GM18907 (cell line): ENCODE measurements at regions not wholly inside any gene's neighbourhood (a gene's known extent, or its start where the extent isn't known, plus 50 kb on each side); places are given as distances from the start of the nearest gene placed in this dataset.
"Not testable (repeated sequence)": the region's sequence is repeated elsewhere in the genome, so short reads cannot be mapped to it uniquely, and the experiment has no call there.

Source experiments
- ATAC-seq: cut with Tn5 transposase; IDR thresholded peaks from one replicate; pipeline ENCODE4 v1.9.1; 2021; ENCODE audit warnings: mild to moderate bottlenecking, moderate library complexity; ENCODE audit not compliant: unreplicated experiment

DNA sequence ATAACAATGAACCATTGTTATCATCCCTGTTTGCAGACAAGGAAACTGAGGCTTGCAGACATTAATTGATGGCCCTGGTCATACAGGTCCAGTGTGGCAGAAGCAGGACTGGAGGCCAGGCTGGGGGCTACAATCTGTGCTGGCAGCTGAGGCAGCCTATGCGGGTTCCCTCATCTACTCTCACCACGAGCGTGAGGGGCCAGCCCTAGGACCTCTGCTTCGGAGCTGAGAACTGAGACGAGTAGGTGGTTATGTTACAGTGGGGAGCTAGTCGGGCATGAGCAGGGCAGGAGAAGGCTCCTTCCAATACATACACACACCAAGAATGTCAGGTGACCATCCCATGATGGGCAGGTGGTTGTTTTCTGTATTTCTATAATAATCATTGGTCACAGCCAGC, 82.2 kb upstream of the ASB18 start:
- no peak for ATAC-seq

GRCh38 chr2:236348279-236348678, 84.1 kb upstream of the ASB18 start:
- ATAC-seq = no peak

GRCh38 chr2:236348976-236349375, 84.8 kb upstream of the ASB18 start:
- no peak for ATAC-seq

DNA sequence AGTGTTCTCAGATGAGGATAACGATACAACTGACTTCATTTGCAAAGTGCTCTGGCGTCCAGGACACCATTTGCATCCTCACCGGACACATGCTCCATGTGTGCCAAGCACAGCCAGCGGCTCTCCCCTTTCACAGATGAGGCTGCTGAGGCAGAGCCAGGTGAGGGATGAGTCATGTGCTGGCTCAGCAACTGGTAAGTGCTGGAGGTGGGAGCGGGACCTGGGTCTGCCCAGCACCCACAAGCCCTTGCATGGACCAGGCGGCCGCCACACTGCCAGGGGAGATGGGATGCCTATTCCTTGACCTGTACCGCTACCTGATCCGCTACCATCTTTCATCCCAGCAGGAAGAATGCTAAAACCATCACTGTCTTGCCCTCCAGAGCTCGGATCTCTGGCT, 86.2 kb upstream of the ASB18 start:
- no peak for ATAC-seq

GRCh38 chr2:236351966-236352525, 87.8 kb upstream of the ASB18 start:
- ATAC-seq = no peak

GRCh38 chr2:236352761-236353593, 88.8 kb upstream of the ASB18 start:
- no peak for ATAC-seq

DNA sequence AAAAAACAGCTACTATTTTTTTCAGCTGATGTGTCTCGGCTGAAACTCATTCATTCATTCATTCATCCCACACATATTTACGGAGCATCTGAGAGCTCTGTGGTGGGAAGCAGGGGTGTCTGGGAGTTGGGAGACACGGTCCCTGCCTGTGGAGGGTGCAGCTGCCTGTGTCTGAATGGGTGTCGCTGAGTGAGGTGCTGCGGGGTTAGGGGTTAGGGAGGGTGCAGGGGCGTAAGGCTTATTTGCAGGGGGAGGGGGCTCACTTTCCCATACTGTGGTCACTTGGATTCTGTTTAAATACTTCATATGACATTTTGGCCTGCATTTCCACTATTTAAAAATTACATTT, 89.4 kb upstream of the ASB18 start:
- ATAC-seq = no peak

DNA sequence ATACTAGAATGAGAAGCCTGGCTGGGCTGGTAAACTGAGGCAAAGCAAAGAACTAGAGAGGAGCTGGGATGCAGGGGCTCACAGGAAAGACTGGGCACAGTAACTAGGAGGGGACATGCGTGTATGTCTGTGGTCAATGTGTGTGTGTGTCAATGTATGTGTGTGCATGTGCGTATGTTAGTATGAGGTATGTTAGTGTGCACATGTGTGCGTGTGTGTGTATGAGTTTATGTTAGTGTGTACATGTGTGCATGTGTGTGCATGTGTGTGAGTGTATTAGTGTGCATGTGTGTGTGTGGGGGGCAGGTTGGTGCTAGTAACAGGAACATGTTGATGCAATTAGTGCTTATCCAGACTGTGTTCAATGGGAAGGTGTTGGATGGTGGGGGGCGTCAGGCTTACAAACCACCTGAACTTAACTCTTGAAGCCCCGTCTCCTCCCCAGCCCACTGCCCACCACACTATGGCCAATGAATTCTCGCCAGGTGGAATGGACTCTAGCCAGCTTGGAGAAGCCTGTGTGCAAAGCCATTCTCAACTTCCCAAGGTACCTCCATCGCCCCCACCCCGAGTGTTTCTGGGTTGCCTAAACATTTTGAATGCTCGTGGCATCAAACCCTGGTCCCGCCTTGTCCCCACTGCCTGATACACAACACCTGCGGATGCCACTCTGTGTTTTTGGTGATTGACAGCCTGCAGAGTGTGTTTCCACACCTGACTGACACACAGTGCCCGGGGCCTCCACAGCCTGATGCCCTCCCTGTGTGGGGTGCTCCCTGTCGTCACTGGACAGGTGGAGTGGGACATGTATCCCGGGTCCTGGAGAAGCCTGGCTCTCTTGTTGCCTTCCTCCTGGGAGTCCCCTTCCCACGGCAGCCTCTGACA, 90.1 kb upstream of the ASB18 start:
- no peak for ATAC-seq

- ATAC-seq = no peak
Observed at GRCh38 chr2:236354973-236355595, 90.9 kb upstream of the ASB18 start.

DNA sequence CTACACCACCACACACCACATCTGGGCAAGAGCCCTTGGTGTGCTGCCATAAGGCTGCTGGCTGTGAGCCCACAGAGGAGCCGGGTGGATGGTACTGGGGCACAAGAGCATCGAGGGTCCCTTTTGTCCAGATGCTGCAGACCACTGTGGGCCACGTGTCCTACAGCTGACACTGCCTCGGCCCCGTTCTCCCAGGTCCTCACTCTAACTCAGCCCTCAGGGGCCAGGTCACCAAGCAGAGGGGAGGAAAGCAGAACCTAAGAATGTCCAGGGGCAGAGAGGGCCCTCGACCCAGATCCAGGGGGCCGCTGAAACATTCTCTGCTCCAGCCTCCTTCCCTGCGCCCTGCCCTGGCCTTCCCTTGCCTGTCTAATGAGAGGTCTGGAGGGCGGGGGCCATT, 91.7 kb upstream of the ASB18 start:
- no peak for ATAC-seq

DNA sequence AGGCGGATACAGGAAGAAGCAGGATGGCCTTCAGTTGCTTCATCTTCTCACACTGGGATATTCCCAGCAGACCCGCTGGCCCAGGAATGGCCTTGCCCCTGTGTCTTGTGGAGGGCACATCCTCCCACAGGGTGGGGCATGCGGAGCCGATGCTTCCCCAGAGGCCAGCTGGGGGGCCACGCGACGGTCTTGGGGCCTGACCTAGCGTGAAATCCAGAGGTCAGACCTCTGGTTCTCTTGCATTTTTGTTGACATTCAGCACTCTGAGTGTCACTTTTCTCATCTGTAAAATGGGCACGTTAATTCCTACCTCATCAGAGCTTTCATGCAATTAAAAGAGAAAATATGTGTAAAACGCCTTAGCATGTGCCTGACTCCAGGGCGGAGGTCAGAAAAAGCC, 92.1 kb upstream of the ASB18 start:
- not testable (repeated sequence) for ATAC-seq

DNA sequence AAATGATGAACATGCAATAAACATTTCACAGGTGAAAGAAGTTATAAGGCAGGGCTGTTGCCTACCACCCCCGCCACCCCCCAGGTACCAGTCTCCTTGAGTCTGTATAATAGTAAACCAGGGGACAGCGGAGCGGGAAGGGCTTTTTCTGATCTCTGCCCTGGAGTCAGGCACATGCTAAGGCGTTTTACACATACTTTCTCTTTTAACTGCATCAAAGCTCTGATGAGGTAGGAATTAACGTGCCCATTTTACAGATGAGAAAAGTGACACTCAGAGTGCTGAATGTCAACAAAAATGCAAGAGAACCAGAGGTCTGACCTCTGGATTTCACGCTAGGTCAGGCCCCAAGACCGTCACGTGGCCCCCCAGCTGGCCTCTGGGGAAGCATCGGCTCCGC, 94.3 kb upstream of the ASB18 start:
- ATAC-seq = not testable (repeated sequence)

- no peak for ATAC-seq
Observed at GRCh38 chr2:236359426-236360045, 95.3 kb upstream of the ASB18 start.

DNA sequence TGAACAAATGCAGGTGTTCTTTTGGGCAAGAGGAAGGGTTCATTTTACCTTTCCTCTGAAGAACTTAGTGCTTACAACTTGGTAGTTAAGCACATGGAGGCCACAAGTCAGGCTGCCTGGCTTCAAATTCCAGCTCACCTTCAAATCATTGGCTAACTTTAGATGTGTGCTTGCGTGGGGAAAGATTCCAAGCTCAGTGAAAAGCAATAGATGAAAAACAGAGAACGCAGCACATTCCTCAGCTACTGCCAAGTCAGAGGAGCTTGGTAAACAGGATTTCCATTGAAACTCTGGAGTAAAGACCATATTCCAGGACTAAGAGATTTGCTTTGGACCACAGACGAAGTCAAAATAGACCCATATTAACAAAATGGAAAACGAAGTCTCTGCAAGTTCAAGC, 96.3 kb upstream of the ASB18 start:
- no peak for ATAC-seq

GRCh38 chr2:236363711-236364277, 99.6 kb upstream of the ASB18 start:
- ATAC-seq = no peak

- ATAC-seq = no peak
Observed at GRCh38 chr2:236365258-236366048, 101.2 kb upstream of the ASB18 start.

- no peak for ATAC-seq
Observed at GRCh38 chr2:236366049-236366387, 101.8 kb upstream of the ASB18 start.

- no peak for ATAC-seq
Observed at GRCh38 chr2:236366397-236366796, 102.2 kb upstream of the ASB18 start.

- no peak for ATAC-seq
Observed at GRCh38 chr2:236367506-236368289, 103.5 kb upstream of the ASB18 start.
